ENCODE measurements at regions not wholly inside any gene's neighbourhood (a gene's known extent, or its start where the extent isn't known, plus 50 kb on each side); places are given as distances from the start of the nearest gene placed in this dataset.

DNA sequence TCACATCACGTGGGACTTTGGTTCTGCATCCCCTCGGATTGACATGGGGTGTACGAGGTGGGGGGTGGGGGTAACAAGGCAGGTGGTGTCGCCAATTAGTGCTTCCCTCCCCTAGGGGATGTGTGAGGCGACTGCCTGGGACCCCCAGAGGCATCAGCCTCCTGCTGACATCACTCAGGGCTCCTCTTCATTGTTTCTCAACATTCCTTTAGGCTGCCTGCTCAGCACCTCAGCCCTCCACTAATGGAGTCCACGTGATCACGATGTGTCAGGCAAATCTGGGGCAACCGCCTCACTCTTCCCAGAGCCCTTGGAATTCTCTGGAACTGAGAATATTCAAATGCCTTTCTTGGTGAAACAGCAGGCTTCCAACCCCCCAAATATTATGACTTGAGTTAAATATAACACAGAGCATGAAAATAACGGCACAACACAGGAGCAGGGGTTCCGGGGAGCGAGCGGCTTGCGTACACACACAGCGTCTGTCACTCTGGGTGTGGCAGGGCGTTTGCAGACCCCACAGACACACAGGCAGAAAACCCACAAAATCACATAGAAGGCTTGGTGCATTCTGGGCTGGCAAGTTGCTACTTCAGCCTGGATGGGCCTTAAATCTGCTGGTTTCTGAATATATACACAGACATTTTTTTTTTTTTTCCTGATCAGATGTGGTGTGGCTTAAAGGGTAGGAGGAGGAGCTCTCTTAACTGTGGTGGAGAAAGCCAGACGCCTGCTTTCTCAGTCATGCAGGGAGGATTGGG lies 170.1 kb upstream of the CADM1 start:
- no peaks in the 10 kb centered on the region for H3K36me3 ChIP-seq
- ATAC-seq: no peak
- H3K27me3 ChIP-seq: no peaks in the 10 kb centered on the region
- WGBS, 2 donors (ENCODE audit: low coverage in 1 of 2): 84 to 86% methylated on average over 1 to 8 of the region's 16 CpGs
- H3K9me3 ChIP-seq: no peaks in the 10 kb centered on the region
- no peak overlapping the region for H3K27ac ChIP-seq
- peaks cover 0 to 10% (median 3%) of the 10 kb centered on the region in 3 donors for H3K4me1 ChIP-seq
- no peak for TF ChIP-seq POLR2AphosphoS5 (IDR thresholded peaks at IDR 0.05)
- no peak for TF ChIP-seq CTCF (IDR thresholded peaks at IDR 0.05)
- no peak for TF ChIP-seq POLR2A (IDR thresholded peaks at IDR 0.05)
- TF ChIP-seq EP300 (IDR thresholded peaks at IDR 0.05): no peak
- H3K4me3 ChIP-seq: no peak overlapping the region

GRCh38 chr11:115673720-115674119 lies 169.5 kb upstream of the CADM1 start:
- no peaks in the 10 kb centered on the region for H3K9me3 ChIP-seq
- no peak overlapping the region for H3K4me3 ChIP-seq
- no peaks in the 10 kb centered on the region for H3K36me3 ChIP-seq
- 93 to 97% methylated on average over 3 of the region's 3 CpGs for WGBS, 2 donors (ENCODE audit: low coverage in 1 of 2)
- no peaks in the 10 kb centered on the region for H3K27me3 ChIP-seq
- peaks cover 0 to 10% (median 3%) of the 10 kb centered on the region in 3 donors for H3K4me1 ChIP-seq
- no peak overlapping the region for H3K27ac ChIP-seq
- no peak for ATAC-seq
- TF ChIP-seq POLR2AphosphoS5 (IDR thresholded peaks at IDR 0.05): no peak
- no peak for TF ChIP-seq CTCF (IDR thresholded peaks at IDR 0.05)
- no peak for TF ChIP-seq EP300 (IDR thresholded peaks at IDR 0.05)
- no peak for TF ChIP-seq POLR2A (IDR thresholded peaks at IDR 0.05)

GRCh38 chr11:115672999-115673411 lies 168.8 kb upstream of the CADM1 start:
- H3K27me3 ChIP-seq: no peaks in the 10 kb centered on the region
- no peaks in the 10 kb centered on the region for H3K36me3 ChIP-seq
- H3K4me3 ChIP-seq: no peak overlapping the region
- H3K4me1 ChIP-seq: peaks cover 0 to 10% (median 3%) of the 10 kb centered on the region in 3 donors
- peak overlapping the region in 1 of 4 donors; percentile 14 for H3K27ac ChIP-seq
- peak; percentile 84 for ATAC-seq
- TF ChIP-seq POLR2AphosphoS5 (IDR thresholded peaks at IDR 0.05) (peak; percentile 57), EP300 (IDR thresholded peaks at IDR 0.05) (no peak), CTCF (IDR thresholded peaks at IDR 0.05) (no peak), POLR2A (IDR thresholded peaks at IDR 0.05) (no peak)
- WGBS, 2 donors (ENCODE audit: low coverage in 1 of 2): 84 to 100% methylated on average over 1 to 4 of the region's 4 CpGs
- no peaks in the 10 kb centered on the region for H3K9me3 ChIP-seq

DNA sequence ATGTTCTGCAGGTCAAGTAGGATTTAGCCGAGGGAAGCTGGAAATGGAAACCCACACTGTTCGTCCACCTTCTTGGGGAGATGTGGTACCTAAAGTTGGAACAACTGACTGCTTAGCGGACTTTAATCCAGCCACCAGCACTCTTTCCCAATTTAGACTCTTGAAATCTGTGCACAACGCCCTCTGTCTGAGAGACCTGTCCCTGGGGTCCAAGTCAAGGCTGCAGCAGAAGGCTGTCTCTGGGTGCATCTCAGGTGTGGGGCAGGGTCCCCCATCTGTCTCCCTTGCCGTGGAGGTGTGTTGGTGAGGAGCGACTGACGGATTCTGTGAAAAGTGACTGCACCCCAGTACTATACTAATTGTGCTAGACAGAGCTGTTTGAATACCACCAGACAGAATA lies 168.2 kb upstream of the CADM1 start:
- Histone ChIP-seq H3K9me3 (no peaks in the 10 kb centered on the region), H3K4me3 (no peak overlapping the region), H3K36me3 (no peaks in the 10 kb centered on the region), H3K27me3 (no peaks in the 10 kb centered on the region), H3K4me1 (peaks cover 0 to 10% (median 3%) of the 10 kb centered on the region in 3 donors), H3K27ac (no peak overlapping the region)
- 80% methylated on average over 3 of the region's 7 CpGs; no CpG with 5 or more reads in 1 of the 2 donors for WGBS, 2 donors (ENCODE audit: low coverage in 1 of 2)
- TF ChIP-seq POLR2A (IDR thresholded peaks at IDR 0.05) (no peak), CTCF (IDR thresholded peaks at IDR 0.05) (no peak), EP300 (IDR thresholded peaks at IDR 0.05) (no peak), POLR2AphosphoS5 (IDR thresholded peaks at IDR 0.05) (no peak)
- ATAC-seq: no peak

All from gastroesophageal sphincter (tissue), 4 donors.